ENCODE measurements at regions not wholly inside any gene's neighbourhood (a gene's known extent, or its start where the extent isn't known, plus 50 kb on each side); places are given as distances from the start of the nearest gene placed in this dataset.

GRCh38 chr5:143729334-143729946 is 82.5 kb upstream of the HMHB1 start:
- no peak for DNase-seq

GRCh38 chr5:143723159-143723558 is 88.8 kb upstream of the HMHB1 start:
- no peak for DNase-seq

- DNase-seq: no peak
These were observed 90.0 kb upstream of the HMHB1 start for GRCh38 chr5:143721925-143722324.

GRCh38 chr5:143720689-143721088 is 91.3 kb upstream of the HMHB1 start:
- DNase-seq: no peak

- DNase-seq: no peak
These were observed 94.6 kb upstream of the HMHB1 start for GRCh38 chr5:143717400-143717799.

- DNase-seq: no peak
These were observed 95.1 kb upstream of the HMHB1 start for GRCh38 chr5:143716881-143717280.

GRCh38 chr5:143715616-143716015 is 96.3 kb upstream of the HMHB1 start:
- no peak for DNase-seq

GRCh38 chr5:143714629-143715028 is 97.3 kb upstream of the HMHB1 start:
- DNase-seq: no peak

GRCh38 chr5:143713047-143714003 is 98.6 kb upstream of the HMHB1 start:
- DNase-seq: no peak

- DNase-seq: no peak
These were observed 103.3 kb upstream of the HMHB1 start for GRCh38 chr5:143708672-143709071.

GRCh38 chr5:143707806-143708205 is 104.2 kb upstream of the HMHB1 start:
- DNase-seq: no peak

GRCh38 chr5:143705381-143705780 is 106.6 kb upstream of the HMHB1 start:
- no peak for DNase-seq

GRCh38 chr5:143703659-143704058 is 108.3 kb upstream of the HMHB1 start:
- no peak for DNase-seq

GRCh38 chr5:143701493-143701892 is 110.5 kb upstream of the HMHB1 start:
- DNase-seq: no peak

- DNase-seq: no peak
These were observed 111.0 kb upstream of the HMHB1 start for GRCh38 chr5:143700994-143701393.

- DNase-seq: no peak
These were observed 112.8 kb upstream of the HMHB1 start for GRCh38 chr5:143699121-143699520.

- no peak for DNase-seq
These were observed 113.4 kb upstream of the HMHB1 start for GRCh38 chr5:143698574-143698973.

GRCh38 chr5:143696921-143697320 is 115.0 kb upstream of the HMHB1 start:
- no peak for DNase-seq

GRCh38 chr5:143695941-143696340 is 116.0 kb upstream of the HMHB1 start:
- no peak for DNase-seq

- no peak for DNase-seq
These were observed 116.6 kb upstream of the HMHB1 start for GRCh38 chr5:143695244-143695864.

GRCh38 chr5:143694357-143694756 is 117.6 kb upstream of the HMHB1 start:
- DNase-seq: no peak

- no peak for DNase-seq
These were observed 118.2 kb upstream of the HMHB1 start for GRCh38 chr5:143693651-143694252.

GRCh38 chr5:143692342-143692741 is 119.6 kb upstream of the HMHB1 start:
- no peak for DNase-seq

- DNase-seq: no peak
These were observed 120.0 kb upstream of the HMHB1 start for GRCh38 chr5:143691945-143692290.
